Peyer's patch (tissue), 4 donors: ENCODE measurements at regions not wholly inside any gene's neighbourhood (a gene's known extent, or its start where the extent isn't known, plus 50 kb on each side); places are given as distances from the start of the nearest gene placed in this dataset.

Experiments used
- POLR2A ChIP-seq, 2 donors: fragments of 450-650 bp; IDR thresholded peaks; one replicate each; pipeline ENCODE4 v1.5.1; 2017; ENCODE audit warnings: antibody characterized with exemption in 2 of 2, mild to moderate bottlenecking in 2 of 2, moderate library complexity in 2 of 2
- TF ChIP-seq, protein P1 (sequence below), 6 experiments: fragments of 450-650 bp in 4 of 6; fragments of 200-600 bp in 2 of 6; sonication (generic) in 1 of 6; IDR thresholded peaks; one replicate each; pipeline ENCODE4 v1.5.1; 2017 to 2019; ENCODE audit warnings: antibody characterized with exemption in 6 of 6, mild to moderate bottlenecking in 3 of 6, moderate library complexity in 1 of 6

DNA sequence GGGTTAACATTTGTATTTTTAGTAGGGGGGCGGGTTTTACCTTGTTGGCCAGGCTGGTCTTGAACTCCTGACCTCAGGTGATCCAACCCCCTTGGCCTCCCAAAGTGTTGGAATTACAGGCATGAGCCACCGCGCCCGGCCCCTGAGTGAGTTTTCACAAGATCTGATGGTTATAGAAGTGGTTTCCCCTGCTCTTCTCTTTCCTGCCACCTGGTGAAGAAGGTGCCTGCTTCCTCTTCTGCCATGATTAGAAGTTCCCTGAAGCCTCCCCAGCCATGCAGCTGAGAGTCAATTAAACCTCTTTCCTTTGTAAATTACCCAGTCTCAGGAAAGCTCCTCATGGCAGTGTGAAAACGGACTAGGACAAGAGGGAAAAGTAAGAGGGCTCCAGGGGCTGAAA is 259.1 kb upstream of the PLET1 start:
- no peak for TF ChIP-seq POLR2A (IDR thresholded peaks at IDR 0.05)
- TF ChIP-seq, protein P1, sequence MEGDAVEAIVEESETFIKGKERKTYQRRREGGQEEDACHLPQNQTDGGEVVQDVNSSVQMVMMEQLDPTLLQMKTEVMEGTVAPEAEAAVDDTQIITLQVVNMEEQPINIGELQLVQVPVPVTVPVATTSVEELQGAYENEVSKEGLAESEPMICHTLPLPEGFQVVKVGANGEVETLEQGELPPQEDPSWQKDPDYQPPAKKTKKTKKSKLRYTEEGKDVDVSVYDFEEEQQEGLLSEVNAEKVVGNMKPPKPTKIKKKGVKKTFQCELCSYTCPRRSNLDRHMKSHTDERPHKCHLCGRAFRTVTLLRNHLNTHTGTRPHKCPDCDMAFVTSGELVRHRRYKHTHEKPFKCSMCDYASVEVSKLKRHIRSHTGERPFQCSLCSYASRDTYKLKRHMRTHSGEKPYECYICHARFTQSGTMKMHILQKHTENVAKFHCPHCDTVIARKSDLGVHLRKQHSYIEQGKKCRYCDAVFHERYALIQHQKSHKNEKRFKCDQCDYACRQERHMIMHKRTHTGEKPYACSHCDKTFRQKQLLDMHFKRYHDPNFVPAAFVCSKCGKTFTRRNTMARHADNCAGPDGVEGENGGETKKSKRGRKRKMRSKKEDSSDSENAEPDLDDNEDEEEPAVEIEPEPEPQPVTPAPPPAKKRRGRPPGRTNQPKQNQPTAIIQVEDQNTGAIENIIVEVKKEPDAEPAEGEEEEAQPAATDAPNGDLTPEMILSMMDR (IDR thresholded peaks at IDR 0.05), result no peak
